ENCODE measurements at regions not wholly inside any gene's neighbourhood (a gene's known extent, or its start where the extent isn't known, plus 50 kb on each side); places are given as distances from the start of the nearest gene placed in this dataset.

DNA sequence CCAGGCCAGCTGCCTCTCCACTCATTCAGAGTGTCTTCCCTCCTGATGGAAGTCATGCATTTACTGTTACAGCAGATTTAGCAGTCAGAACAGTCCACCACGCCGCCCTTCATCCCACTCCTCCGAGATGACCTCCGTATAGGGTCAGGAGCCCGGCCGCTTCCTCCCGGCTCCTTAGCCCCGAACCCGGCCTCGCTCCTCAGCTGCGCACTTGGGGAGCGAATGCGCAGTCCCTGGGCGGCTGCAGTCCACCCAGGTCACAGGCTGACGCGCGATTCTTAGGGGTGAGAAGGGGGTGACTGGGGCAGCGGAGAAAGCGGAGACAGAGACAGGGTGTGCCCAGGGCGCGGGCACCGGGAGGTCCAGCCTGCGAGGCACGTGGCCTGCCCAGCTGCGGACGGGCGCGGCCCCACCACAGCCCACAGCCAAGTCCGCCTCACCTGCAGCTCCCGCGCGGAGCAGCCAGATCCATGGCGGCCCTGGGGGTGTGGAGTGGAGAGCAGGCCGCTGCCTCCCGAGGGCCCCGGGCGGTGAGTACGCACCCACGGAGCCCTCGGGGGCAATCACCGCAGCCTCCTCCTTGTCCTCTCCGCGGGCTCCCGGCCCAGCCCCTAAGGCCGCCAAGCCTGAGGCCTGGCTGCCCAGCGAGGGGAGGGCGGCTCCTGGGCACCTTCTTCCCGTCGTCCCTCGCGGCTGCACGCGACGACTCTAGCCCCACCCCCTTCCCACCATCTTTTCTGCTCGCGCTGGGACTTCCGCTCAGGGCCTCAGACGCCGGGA, 286.6 kb downstream of the BRD1 start:
- DNase-seq, result no peak

DNA sequence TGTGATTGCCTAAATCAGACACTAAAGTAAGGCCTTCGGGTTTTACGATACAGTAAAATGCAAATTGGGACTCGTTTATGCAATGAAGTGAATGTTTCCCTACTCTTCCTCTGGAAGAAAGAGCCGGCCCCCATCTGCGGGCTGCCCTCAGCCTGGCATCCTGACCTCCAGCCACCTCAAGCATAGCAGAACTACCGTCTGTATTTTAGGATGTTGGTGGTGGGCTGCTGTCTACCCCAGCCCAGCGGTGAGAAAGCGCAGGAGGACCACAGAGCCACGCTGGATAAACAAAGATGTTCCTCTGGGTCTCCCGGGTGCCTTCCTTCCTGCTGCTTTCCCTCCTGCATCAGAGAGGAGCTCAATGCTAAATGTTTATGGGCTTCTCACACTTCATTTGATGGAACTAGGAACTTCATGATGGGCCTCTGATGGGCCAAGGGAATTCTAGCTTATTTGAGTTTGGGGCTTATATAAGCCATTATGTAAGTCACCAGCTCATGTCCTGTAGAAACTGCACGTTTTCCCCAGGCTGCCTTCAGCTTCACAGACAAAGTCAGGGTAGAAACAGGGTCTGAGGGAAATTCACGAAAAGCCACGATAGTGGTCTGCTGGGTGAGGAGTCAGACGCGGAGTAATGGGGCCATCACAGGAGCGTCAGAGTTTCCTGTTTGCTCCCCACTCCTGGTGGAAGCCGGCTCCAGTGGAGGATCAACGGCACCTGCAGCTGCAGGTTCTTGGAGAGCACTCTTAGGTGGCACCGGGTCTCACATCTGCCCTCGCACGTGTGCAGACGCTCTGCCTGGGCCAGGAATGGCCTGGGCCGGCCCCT, 287.4 kb downstream of the BRD1 start:
- no peak for DNase-seq

DNA sequence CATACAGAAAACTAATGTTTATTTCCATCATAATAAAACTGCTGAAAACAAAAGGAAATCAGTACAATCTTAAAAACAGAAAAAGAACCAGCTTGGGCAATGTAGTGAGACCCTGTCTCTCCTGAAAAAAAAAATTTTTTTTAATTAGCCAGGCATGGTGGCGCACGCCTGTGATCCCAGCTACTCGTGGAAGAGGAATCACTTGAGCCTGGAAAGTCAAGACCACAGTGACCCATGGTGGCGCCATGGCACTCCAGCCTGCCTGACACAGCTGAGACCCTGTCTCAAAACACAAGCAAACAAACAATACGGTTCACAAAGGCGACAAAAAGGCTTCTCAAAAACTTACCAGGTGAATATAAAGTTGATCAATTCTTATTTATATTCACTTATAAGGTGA, 289.7 kb downstream of the BRD1 start:
- DNase-seq, result no peak

DNA sequence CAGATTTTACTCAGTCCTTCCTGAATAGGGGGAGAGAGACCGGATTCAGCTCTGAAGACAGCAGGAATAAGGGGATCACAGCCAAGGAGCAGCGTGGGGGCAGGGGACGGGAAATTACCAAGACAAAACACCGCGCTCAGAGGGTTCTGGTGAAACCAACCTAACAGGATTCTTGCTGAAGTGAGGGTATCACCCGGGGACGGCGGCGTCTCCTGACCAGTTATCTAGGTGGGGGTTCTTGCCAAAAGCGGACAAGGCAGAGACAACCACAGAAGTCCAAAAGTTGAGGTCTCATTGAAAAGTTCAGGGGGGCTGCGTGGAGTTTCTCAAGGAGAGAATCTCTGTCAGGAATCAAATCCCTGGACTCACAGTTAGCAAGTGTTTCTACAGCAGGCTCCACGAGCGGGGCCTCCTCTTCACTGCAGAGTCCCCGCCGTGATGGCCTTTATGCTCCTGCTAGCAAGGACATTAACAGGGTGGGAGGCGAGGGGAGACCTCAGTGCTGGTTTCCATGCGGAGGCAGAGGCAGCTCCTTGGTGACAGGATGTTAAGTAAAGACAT, 291.0 kb downstream of the BRD1 start:
- DNase-seq, result no peak

DNA sequence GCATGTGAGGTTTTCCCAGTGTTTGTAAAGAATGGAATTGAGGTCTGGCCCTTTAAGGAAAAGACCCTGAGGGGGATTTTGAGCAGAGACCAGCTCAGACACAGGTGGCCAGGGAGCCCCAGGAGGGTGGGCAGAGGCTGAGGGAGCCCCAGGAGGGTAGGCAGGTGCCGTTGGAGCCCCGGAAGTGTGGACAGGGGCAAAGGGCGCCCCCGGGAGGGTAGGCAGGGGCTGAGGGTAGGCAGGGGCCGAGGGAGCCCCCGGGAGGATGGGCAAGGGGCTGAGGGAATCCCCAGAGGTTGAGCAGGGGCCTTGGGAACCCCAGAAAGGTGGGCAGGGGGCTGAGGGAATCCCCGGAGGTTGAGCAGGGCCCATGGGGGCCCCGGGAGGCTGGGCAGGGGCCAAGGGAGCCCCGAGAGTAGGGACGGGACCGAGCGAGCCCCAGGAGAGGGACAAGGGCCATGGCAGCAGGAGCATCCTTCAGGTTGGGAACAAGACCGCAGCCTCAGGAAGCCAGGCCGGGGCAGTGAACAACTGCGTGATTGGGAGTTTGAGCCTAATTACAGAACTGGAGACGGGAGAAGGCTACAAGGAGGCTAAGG, 292.0 kb downstream of the BRD1 start:
- no peak for DNase-seq

DNA sequence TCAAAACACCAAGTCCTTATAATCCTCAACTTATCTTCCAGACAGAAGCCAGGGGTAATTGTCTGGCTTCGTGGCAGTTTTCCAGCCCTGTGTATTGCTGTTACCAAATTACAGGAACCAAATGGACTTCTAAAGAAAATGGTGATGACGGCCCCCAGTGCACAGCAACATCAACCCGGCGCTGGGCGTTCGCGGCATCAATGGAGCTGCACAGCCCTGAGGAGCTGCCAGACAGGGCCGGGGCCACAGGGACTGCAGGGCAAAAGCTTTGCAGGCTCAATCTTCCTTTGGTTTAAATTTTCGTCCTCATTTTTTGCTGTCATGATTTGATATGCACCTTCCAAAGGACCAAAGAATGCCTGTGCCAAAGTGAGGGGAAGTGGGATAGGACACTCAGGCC, 292.5 kb downstream of the BRD1 start:
- DNase-seq, result no peak

DNA sequence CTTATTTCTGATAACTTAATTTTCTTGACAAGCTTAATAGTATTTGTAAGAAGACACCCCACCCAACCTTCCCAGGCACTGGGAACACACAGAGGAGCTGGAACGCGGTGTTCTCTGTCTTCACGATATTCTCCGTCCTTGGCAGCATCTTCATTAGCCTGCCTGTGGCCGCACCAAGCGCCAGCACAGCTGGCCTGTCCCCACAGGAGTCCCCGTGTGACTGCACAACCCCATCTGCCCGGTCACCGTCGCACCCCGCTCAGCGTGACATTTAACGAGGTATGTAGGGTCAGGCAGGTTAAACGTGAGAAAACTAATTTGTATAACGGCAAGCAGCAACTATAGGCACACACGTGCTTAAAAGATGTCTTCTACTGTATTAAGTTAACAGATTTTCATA, 293.3 kb downstream of the BRD1 start:
- DNase-seq, result no peak

DNA sequence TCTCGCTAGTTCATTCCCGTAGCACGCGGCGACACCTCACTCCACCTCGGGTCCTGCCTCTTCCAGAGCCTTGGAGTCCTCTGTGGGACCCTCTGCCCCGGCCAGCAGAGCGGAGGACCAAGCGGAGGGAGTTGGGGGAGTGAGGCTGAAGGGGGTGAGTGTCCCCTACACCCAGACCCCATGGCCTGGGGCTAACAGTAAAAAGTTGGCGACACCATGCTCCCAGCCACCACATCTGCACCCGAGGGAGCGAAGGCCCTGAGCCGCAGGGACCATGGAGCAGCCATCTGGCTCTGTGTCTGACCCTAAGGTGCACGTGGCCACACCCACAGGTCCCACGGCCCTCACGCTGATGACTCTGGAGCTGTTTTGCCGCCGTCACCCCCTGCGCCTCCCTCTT, 293.8 kb downstream of the BRD1 start:
- no peak for DNase-seq

DNA sequence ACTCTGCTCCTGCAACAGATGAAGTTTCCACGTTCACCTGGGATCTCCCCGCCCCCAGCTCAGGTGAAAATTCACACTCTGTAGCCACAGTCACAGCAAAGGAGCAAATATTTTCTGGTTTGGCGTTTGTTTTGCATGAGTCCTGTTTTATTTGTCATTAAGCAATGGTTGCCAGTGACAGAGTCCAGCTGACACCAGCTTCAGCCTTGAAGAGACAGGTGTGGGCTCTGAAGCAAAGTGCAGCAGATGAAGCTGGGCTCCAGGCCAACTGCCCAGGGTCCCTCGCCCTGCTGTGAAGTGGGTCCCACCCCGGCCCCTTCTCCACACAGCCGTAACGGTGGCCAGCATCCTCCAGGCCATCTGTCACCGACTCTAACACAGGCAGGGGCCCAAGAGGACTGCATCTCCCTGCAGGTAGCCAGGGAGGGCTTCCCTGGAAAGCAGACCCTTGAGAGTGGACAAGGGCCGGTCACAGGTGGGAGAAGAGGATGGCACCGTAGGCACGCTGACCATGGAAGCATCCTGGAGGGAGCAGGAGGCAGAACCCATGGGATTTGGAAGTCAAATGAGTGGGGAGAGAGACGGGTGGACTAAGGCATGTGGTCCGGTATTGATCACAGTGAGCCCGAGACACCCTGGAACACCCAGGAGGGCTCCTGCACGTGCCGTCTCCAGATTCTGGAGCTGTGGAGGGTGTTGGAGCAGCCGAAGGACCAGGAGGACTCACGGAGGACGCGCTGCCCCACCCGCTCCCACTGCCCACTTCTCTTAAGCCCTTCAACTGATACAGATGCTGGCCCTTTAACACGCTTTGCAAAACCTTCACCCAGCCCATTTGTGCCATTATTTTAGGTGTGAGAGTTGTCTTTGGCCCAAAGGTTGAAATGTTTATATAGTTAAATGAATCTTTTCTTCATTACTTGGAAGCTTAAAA, 294.5 kb downstream of the BRD1 start:
- no peak for DNase-seq

DNA sequence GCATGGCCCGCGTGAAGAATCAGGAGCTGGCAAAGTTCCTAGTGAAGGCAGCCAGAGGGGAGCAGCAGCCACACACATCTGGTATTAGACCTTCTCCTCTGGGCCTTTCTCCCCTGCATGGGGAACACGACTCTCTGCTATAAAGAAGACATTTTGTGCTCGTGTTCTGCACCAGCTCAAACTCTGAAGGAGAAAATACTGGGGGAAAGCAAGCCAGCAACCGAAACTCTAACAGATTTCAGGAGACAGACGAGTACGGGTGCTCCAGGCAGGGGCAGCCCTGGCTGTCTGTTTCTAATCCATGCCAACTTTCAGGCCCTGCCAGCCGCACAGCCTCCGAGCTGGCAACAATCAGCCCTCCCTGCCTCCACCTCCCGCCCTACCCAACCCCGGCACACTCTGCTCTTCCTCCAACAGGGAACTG, 296.3 kb downstream of the BRD1 start:
- DNase-seq, result no peak

DNA sequence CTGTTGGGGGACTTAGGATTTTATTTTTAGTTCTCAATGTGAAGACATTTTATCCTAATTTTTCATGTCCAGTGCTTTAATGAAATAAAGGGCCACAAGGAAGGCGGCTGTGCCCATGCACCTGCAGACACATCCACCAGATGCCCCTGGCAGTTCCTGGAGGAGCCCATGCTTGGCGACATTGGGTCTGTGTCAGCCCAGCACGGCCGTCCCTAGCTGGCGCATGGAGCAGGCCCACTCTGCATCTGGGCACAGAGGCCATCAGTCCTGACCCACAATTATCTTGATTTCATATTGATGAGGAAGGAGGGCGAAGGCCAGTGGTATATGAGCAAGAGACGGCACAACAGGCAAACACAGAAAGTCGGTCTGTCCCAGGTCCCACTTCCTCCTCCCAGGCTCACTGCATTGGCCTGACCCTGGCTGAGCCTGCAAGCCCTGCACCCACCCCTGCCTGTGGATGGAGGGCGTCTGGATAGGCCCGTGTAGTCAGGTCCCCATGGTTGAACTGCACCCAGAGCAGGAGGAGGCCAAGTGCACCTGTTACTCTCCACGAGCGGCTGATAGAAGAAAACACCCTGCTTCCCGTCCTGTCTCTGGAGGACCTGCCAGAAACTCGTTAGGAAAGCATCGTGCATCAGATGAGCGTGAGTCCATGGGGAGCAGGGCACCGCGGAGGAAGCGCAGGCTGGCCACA, 296.9 kb downstream of the BRD1 start:
- no peak for DNase-seq

DNA sequence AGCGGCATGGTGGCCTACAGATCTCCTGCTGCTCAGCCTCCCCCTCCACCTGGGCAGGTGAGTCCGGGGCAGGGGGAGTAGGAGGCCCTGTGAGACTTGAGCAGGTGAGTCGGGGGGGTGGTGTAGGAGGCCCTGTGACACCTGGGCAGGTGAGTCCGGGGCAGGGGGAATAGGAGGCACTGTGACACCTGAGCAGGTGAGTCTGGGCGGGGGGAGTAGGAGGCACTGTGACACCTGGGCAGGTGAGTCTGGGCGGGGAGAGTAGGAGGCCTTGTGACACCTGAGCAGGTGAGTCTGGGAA, 299.3 kb downstream of the BRD1 start:
- DNase-seq, result no peak

DNA sequence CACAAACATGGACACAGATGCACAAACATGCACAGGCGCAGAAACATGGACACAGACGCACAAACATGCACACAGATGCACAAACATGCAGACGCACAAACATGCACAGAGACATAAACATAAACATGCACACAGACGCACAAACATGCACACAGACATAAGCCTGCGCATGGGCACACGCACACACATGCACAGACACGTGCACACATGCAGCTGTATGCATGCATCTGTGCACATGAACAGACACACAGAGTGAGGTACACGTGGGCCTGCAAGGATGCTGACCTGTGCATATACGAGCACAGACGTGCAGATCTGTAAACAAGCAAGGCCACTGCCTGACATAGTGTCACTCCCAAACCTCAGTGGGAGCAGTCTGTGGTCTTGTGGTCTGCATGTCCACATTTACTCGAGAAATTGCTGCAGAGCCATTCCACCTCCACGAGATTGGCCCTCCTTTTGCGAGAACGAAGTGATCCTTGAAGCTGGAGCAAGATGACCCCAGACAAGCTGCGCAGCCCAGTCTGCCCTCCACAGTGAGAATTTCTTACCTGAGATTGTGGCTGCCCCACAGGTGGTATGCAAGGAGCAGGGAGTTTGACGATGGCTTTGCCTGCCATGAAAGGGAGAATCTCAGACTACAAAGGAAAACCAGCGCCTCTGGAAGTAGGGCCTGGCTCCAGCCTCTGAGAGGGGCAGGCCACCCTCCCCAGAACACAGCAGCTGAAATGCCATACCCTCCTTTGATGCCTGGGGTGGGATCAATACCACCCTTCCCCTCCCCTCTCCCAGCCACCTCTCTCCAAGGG, 299.9 kb downstream of the BRD1 start:
- no peak for DNase-seq

DNA sequence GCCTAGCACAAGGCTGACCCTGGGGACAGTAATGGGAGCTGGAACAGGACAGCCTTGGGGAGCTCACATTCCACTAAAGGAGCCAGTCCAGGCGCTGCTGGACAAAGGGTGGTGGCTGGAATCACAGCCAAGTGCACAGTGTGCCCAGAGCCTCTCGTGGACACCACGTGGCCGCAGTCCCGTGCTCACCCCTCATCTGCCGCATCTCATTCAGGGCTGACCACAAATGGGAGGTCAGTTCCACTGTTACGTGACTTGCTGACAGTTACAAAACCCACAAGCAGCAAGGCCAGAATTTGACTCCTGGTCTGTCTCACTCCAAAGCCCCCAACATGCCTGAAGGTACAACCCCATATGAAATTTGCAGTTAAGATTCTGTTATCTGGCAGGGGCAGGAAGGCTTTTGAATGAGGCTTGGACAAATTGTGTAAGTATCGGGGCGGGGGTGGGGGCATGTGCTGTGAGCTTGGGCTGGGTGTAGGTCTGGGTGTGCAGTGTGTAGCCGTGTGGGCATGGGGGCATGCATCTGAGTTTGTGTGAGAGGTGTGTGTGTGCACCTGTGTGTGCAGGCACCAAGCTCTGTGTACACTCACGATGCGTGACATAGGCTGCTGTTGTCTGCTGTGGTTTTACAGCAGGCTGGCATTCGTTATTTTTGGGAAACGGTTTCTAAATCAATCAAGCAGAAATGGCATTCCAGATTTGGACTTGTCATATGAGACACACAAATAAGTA, 301.7 kb downstream of the BRD1 start:
- no peak for DNase-seq

DNA sequence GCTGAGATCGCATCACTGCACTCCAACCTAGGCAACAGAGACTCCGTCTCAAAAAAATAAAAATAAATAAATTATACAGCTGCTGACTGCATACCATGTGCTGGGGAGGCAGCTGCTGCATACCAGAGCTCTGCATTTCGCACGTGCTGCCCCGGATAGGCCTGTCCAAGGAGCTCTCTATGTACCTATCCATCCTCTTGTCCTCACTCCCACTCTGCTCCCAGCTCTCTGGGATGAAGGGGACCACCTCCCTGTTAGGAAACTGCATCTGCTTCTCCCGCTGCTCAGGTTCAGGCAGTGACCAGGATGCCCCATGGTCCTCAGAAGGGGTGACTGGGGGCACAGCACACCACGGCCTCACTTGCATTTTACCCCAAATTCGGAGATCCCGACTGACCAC, 302.3 kb downstream of the BRD1 start:
- no peak for DNase-seq

DNA sequence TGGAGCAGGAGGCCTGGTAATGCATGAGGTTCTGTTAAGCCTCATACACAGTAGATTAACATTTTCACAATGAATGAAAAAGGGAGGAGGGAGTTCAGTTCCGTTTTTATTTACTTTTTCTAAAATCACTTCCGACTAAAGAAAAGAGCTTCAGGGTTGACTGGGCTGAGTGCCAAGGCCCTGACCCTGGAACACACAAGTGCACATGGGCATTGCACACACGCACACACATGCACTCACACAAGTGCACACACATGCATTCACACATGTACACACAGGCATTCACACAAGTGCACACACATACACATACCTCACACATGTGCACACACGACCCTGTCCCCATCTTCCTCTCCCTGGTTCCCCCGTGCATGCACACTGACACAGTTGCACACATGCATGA, 303.3 kb downstream of the BRD1 start:
- no peak for DNase-seq

DNA sequence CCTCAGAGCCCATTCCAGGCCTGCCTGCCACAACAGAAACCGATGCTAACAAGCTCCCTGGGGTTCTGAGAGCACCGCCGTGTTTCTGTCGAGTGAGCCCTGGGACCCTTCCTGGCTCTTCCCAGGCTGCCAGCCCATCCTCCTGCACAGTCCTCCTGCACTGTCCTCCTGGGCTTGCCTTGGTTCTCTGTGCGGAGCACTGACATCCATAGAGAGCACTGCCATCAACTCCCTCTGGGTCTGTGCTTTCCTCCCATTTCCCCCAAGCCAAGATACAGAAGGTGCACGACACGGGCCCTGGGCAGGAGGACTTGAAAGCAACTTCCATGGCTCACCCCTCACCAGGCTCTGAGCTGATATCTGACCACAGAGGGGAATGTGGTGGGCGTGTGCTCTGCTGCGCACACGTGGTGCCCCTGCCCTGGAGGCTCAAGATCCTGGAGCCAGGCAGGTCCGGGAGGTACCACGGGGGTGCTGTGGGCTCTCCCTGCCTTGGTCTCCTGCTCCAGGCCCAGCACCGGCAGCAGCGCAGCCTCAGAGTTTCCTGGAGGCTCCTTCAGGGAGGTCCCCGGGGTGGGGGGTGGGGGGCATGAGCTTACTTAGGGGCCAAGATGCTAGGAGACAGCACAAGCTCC, 304.2 kb downstream of the BRD1 start:
- no peak for DNase-seq

DNA sequence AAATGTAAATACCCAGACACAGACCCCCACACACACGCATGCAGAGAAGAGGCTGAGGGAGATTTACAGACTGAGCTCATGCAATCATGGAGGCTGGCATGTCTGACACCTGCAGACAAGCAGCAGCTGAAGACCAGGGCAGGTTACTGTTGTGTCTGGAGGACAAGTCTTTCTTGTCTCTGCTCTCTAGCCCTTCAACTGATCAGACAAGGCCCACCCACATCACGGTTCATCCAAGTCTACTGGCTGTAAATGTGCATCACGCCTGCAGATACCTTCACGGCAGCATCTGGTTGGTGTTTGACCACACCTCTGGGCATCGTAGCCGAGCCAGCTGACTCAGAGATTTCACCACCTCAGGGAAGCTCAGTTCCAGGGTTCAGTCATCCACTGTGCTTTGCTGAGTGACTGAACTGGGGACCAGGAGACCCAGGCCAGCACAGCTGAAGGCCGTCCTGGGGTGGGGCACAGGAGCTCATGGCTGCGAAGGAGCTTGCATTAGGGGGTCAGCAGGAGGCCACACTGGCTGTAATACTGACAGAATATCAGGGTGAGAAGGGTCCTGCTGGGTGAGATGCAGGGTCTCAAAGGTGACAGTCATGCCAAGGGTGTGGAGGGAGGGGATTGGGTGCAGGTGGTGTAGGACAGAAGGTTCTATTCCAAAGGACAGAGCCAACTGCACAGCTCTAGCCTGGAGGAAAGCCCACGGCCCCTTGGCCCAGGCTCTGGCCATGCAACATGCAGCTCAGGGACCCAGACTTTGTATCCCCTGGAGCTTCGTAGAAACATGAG, 304.9 kb downstream of the BRD1 start:
- no peak for DNase-seq

DNA sequence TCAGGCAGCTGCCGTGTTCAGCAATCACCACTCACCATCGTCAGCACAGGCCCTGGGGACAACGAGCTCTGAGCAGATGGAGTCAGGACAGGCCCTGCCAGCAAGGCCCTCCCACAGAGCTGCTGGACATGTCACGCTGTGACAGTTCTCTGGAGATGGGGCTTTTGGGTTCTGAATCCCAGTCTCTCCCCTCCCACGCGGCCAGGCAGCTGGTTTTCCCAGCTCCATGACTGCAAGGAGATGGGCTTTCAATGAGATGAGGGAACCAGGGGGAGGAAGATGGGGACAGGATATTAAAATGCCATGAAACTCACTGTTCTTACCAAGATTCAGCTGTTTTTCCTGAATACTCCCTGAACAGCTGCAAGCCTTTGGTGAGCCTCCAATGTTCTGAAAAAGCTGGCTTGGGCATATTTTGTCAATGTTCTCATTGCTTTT, 305.9 kb downstream of the BRD1 start:
- DNase-seq, result no peak

Data from CD4-positive, alpha-beta T cell treated with Interleukin-17A for 4 hours (primary cell).